ENCODE measurements at regions not wholly inside any gene's neighbourhood (a gene's known extent, or its start where the extent isn't known, plus 50 kb on each side); places are given as distances from the start of the nearest gene placed in this dataset.

DNA sequence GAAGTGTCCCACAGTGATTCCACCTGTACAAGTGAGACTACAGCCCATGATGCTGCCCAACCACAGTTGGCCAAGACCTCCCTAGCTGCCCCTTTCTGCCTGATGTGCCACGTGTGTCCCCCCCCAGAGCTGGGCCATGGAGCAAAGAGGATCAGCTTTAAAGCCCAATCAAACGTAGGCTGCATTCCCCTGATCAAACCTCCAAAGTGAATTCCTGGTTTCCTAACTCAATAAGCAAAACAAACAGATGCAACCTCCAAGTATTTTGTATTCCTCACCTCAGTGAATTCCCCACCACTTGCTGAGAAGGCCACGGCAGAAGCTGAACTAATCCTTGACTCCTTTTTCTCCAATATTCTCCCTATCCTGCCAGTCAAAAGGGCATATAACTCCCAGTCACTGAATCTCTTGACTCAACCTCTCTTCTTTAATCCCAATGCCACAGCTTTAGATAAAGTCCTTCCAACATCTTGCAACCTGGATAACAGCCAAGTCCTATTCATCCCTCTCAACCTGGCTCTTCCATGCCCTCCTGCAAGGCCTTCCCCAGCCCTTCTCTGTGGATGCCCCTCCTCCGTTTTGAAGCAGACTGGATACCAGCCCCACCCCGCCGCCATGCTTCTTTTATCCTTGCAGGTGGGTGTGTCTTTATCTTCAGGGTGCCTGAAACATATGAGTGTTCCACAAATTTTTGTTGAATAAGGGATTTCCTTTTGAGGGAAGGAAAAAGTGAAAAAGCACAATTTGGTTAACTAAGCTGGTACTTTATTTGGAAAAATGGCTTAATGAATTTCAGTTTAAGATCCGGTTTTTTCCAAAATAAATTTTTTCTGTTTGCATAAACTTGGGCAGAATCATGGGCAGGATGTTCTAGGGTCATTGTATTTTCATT is 285.2 kb upstream of the MKLN1 start:
- ATAC-seq (ENCODE audit: insufficient read depth, low read depth) (no peak), DNase-seq (no peak)
- TF ChIP-seq, protein P1, sequence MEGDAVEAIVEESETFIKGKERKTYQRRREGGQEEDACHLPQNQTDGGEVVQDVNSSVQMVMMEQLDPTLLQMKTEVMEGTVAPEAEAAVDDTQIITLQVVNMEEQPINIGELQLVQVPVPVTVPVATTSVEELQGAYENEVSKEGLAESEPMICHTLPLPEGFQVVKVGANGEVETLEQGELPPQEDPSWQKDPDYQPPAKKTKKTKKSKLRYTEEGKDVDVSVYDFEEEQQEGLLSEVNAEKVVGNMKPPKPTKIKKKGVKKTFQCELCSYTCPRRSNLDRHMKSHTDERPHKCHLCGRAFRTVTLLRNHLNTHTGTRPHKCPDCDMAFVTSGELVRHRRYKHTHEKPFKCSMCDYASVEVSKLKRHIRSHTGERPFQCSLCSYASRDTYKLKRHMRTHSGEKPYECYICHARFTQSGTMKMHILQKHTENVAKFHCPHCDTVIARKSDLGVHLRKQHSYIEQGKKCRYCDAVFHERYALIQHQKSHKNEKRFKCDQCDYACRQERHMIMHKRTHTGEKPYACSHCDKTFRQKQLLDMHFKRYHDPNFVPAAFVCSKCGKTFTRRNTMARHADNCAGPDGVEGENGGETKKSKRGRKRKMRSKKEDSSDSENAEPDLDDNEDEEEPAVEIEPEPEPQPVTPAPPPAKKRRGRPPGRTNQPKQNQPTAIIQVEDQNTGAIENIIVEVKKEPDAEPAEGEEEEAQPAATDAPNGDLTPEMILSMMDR (IDR thresholded peaks at IDR 0.05; ENCODE audit: borderline replicate concordance, extremely low read depth, low read length, poor library complexity, severe bottlenecking), result no peak
- no peak for TF ChIP-seq EZH2 (IDR thresholded peaks at IDR 0.05; ENCODE audit: borderline replicate concordance, low read depth, low read length, severe bottlenecking)
- no peak overlapping the region for H3K4me2 ChIP-seq (ENCODE audit: insufficient read depth, low read length)
- no peaks in the 10 kb centered on the region for H3K27me3 ChIP-seq (ENCODE audit: insufficient read depth, low read length, poor library complexity)
- no peak overlapping the region for H2AFZ ChIP-seq (ENCODE audit: low read depth, low read length)
- peaks cover 44% of the 10 kb centered on the region for H3K4me1 ChIP-seq (ENCODE audit: insufficient read depth, low read length)
- peaks cover 8% of the 10 kb centered on the region for H3K36me3 ChIP-seq (ENCODE audit: insufficient read depth, low read length)
- peaks cover 100% of the 10 kb centered on the region for H3K79me2 ChIP-seq (ENCODE audit: insufficient read depth, low read length)
- H3K27ac ChIP-seq (ENCODE audit: low read length), result peak overlapping the region; percentile 43
- H3K9ac ChIP-seq (ENCODE audit: low read depth, low read length), result no peak overlapping the region
- H4K20me1 ChIP-seq (ENCODE audit: insufficient read depth, low read length), result peaks cover 13% of the 10 kb centered on the region
- H3K9me3 ChIP-seq (ENCODE audit: insufficient read depth, low read length, severe bottlenecking), result no peaks in the 10 kb centered on the region
- no peak overlapping the region for H3K4me3 ChIP-seq (ENCODE audit: low read depth in 1 of 2, low read length in 2 of 2)

DNA sequence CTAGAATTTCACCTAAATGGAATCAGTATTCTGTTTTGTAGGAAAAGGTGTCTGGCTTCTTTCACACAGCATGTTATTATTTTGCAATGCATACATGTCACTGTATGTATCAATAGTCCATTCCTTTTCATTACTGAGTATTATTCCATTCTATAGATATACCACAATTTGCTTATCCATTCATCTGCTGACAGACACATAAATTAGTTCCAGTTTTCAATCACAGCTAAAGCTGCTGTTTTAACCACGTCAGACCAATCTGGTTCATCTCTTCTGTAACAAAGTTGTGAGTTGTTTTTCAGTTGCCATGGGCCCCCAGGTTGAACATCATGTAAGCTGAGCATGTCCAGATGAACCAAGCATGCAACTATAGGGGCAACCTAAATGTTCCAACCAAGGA is 282.1 kb upstream of the MKLN1 start:
- Histone ChIP-seq H4K20me1 (ENCODE audit: insufficient read depth, low read length) (peaks cover 10% of the 10 kb centered on the region; the same call in 1 of the 2 replicates), H3K79me2 (ENCODE audit: insufficient read depth, low read length) (peaks cover 100% of the 10 kb centered on the region), H3K9me3 (ENCODE audit: insufficient read depth, low read length, severe bottlenecking) (no peaks in the 10 kb centered on the region), H3K9ac (ENCODE audit: low read depth, low read length) (no peak overlapping the region), H3K27me3 (ENCODE audit: insufficient read depth, low read length, poor library complexity) (no peaks in the 10 kb centered on the region), H3K4me1 (ENCODE audit: insufficient read depth, low read length) (peaks cover 52% of the 10 kb centered on the region), H3K4me3 (ENCODE audit: low read depth in 1 of 2, low read length in 2 of 2) (no peak overlapping the region), H3K36me3 (ENCODE audit: insufficient read depth, low read length) (peaks cover 3% of the 10 kb centered on the region), H3K27ac (ENCODE audit: low read length) (no peak overlapping the region), H3K4me2 (ENCODE audit: insufficient read depth, low read length) (no peak overlapping the region), H2AFZ (ENCODE audit: low read depth, low read length) (no peak overlapping the region)
- no peak for TF ChIP-seq EZH2 (IDR thresholded peaks at IDR 0.05; ENCODE audit: borderline replicate concordance, low read depth, low read length, severe bottlenecking)
- TF ChIP-seq, protein P1 (IDR thresholded peaks at IDR 0.05; ENCODE audit: borderline replicate concordance, extremely low read depth, low read length, poor library complexity, severe bottlenecking), result no peak
- DNase-seq (no peak), ATAC-seq (ENCODE audit: insufficient read depth, low read depth) (no peak)

DNA sequence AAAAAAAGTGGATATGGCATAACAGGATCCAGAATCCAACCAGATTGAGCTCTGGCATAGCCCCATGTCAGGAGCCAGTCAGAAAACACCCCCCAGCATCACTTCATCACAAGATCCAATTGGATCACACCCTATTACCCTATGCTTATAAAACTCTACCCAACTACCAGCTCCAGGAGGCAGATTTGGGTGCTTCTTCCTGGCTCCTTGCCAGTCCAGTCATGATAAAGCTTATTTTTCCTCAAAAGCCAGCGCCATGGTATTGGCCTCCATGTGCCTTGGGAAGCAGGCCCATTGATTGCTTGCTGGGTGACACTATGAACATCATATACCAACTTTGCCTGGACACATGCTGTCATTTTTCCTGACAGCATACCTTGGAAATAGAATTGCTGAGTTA is 281.4 kb upstream of the MKLN1 start:
- H3K4me3 ChIP-seq (ENCODE audit: low read depth in 1 of 2, low read length in 2 of 2), result no peak overlapping the region

More for the DNA sequence above, 281.4 kb upstream of the MKLN1 start:
- DNase-seq, result no peak
- Histone ChIP-seq H3K4me2 (ENCODE audit: insufficient read depth, low read length) (no peak overlapping the region), H4K20me1 (ENCODE audit: insufficient read depth, low read length) (peaks cover 10% of the 10 kb centered on the region; the same call in 1 of the 2 replicates), H3K27ac (ENCODE audit: low read length) (0 out of 2 replicates have a peak overlapping the region, but pooled peaks have one; percentile 51), H3K27me3 (ENCODE audit: insufficient read depth, low read length, poor library complexity) (no peaks in the 10 kb centered on the region), H2AFZ (ENCODE audit: low read depth, low read length) (no peak overlapping the region), H3K9me3 (ENCODE audit: insufficient read depth, low read length, severe bottlenecking) (no peaks in the 10 kb centered on the region), H3K79me2 (ENCODE audit: insufficient read depth, low read length) (peaks cover 100% of the 10 kb centered on the region), H3K36me3 (ENCODE audit: insufficient read depth, low read length) (peaks cover 3% of the 10 kb centered on the region), H3K4me1 (ENCODE audit: insufficient read depth, low read length) (peaks cover 52% of the 10 kb centered on the region), H3K9ac (ENCODE audit: low read depth, low read length) (no peak overlapping the region)
- TF ChIP-seq, protein P1 (IDR thresholded peaks at IDR 0.05; ENCODE audit: borderline replicate concordance, extremely low read depth, low read length, poor library complexity, severe bottlenecking), result no peak
- no peak for TF ChIP-seq EZH2 (IDR thresholded peaks at IDR 0.05; ENCODE audit: borderline replicate concordance, low read depth, low read length, severe bottlenecking)
- no peak for ATAC-seq (ENCODE audit: insufficient read depth, low read depth)
